Keratinocyte (primary cell): ENCODE measurements at regions not wholly inside any gene's neighbourhood (a gene's known extent, or its start where the extent isn't known, plus 50 kb on each side); places are given as distances from the start of the nearest gene placed in this dataset.

ENCODE experiments used
- DNase-seq: peaks from one replicate; pipeline ENCODE4 v3.0.0-alpha.2; 2011; ENCODE audit warnings: low read depth, missing footprints, low spot score
- FAIRE-seq: peaks from 2 replicates; lab custom pipeline; 2011; peaks lifted over from hg19 to GRCh38; lab: Jason Lieb, UNC
- H2AFZ ChIP-seq: 2 replicates; pipeline ENCODE4 v1.6.0; 2012; ENCODE audit warnings: low read length, control low read depth, inconsistent platforms; ENCODE audit not compliant: control insufficient read depth
- H3K27ac ChIP-seq: 2 replicates; pipeline ENCODE4 v1.5.1; 2011; ENCODE audit warnings: low read length; ENCODE audit not compliant: control insufficient read depth, insufficient read depth
- H3K27me3 ChIP-seq: 3 replicates; pipeline ENCODE4 v1.6.0; 2011; ENCODE audit warnings: low read length; ENCODE audit not compliant: control insufficient read depth, insufficient read depth; ENCODE audit errors: extremely low read depth
- H3K36me3 ChIP-seq, 2 experiments: 2 replicates in 1 of 2; 3 replicates in 1 of 2; pipeline ENCODE4 v1.5.1; 2011; ENCODE audit warnings: low read length in 2 of 2, mild to moderate bottlenecking in 1 of 2; ENCODE audit not compliant: control insufficient read depth in 2 of 2, insufficient read depth in 2 of 2; ENCODE audit errors: extremely low read depth in 1 of 2
- H3K4me1 ChIP-seq: 3 replicates; pipeline ENCODE4 v1.5.1; 2011; ENCODE audit warnings: low read length; ENCODE audit not compliant: control insufficient read depth, insufficient read depth; ENCODE audit errors: extremely low read depth
- H3K4me2 ChIP-seq: 3 replicates; pipeline ENCODE4 v1.6.0; 2011; ENCODE audit warnings: low read depth, low read length; ENCODE audit not compliant: control insufficient read depth, insufficient read depth; ENCODE audit errors: extremely low read depth
- H3K4me3 ChIP-seq, 3 experiments: fragments of 200-600 bp in 1 of 3; sonication (generic) in 1 of 3; 2 replicates in 2 of 3; 3 replicates in 1 of 3; pipeline ENCODE4 v1.5.1; 2011 to 2016; ENCODE audit warnings: low read length in 3 of 3, mild to moderate bottlenecking in 3 of 3, control low read depth in 2 of 3, inconsistent platforms in 1 of 3, low read depth in 1 of 3, mixed read lengths in 1 of 3, mixed run types in 1 of 3, moderate library complexity in 1 of 3; ENCODE audit not compliant: control insufficient read depth in 2 of 3, insufficient read depth in 2 of 3; ENCODE audit errors: extremely low read depth in 1 of 3
- H3K79me2 ChIP-seq: 2 replicates; pipeline ENCODE4 v1.6.0; 2012; ENCODE audit warnings: low read length; ENCODE audit not compliant: control insufficient read depth, insufficient read depth
- H3K9ac ChIP-seq: 3 replicates; pipeline ENCODE4 v1.6.0; 2011; ENCODE audit warnings: low read length; ENCODE audit not compliant: control insufficient read depth, insufficient read depth; ENCODE audit errors: extremely low read depth
- H3K9me1 ChIP-seq: 3 replicates; pipeline ENCODE4 v1.6.0; 2011; ENCODE audit warnings: low read length; ENCODE audit not compliant: control insufficient read depth, insufficient read depth; ENCODE audit errors: extremely low read depth
- H3K9me3 ChIP-seq: 2 replicates; pipeline ENCODE4 v1.5.1; 2012; ENCODE audit warnings: low read depth, low read length; ENCODE audit not compliant: control insufficient read depth
- H4K20me1 ChIP-seq: 3 replicates; pipeline ENCODE4 v1.6.0; 2011; ENCODE audit warnings: low read length; ENCODE audit not compliant: control insufficient read depth, insufficient read depth; ENCODE audit errors: extremely low read depth
- CTCF ChIP-seq, 3 experiments: IDR thresholded peaks in 1 of 3; conservative IDR thresholded peaks in 1 of 3; optimal IDR thresholded peaks in 1 of 3; 2 replicates in 2 of 3; 3 replicates in 1 of 3; pipeline versions ENCODE3 to v1.5.1; 2011; ENCODE audit warnings: low read length in 3 of 3, mild to moderate bottlenecking in 3 of 3, moderate library complexity in 2 of 3, control low read depth in 1 of 3, inconsistent platforms in 1 of 3; ENCODE audit not compliant: insufficient read depth in 2 of 3; ENCODE audit errors: extremely low read depth in 1 of 3
- EZH2 ChIP-seq: IDR thresholded peaks from one replicate; pipeline ENCODE4 v1.6.1; 2012; ENCODE audit warnings: inconsistent platforms, mild to moderate bottlenecking, low read length, moderate library complexity
- dilution Hi-C: fragments of 300-500 bp; cut with MboI; formaldehyde crosslinking; loops from one replicate; pipeline ENCODE4 v1.7.0; 2020; ENCODE audit warnings: low sequenced_read_pairs; ENCODE audit not compliant: extremely low pct_ligation_motif_present

- H3K4me3 ChIP-seq: no peak overlapping the region
- dilution Hi-C loops: no loop called here
- H2AFZ ChIP-seq: no peak overlapping the region
- DNase-seq (no peak), FAIRE-seq (no peak)
- H3K9me3 ChIP-seq: no peaks in the 10 kb centered on the region
- no peaks in the 10 kb centered on the region for H4K20me1 ChIP-seq
- H3K4me2 ChIP-seq: no peak overlapping the region
- no peaks in the 10 kb centered on the region for H3K9me1 ChIP-seq
- no peaks in the 10 kb centered on the region for H3K4me1 ChIP-seq
- no peak overlapping the region for H3K9ac ChIP-seq
- no peak for TF ChIP-seq EZH2
- TF ChIP-seq CTCF (optimal IDR thresholded peaks at IDR 0.05 in 1 of 3, IDR thresholded peaks at IDR 0.05 in 1 of 3, conservative IDR thresholded peaks at IDR 0.05 in 1 of 3; ENCODE audit: extremely low read depth in 1 of 3, insufficient read depth in 2 of 3, low read length in 3 of 3): no peak
- H3K36me3 ChIP-seq: no peaks in the 10 kb centered on the region
- no peaks in the 10 kb centered on the region for H3K79me2 ChIP-seq
- H3K27ac ChIP-seq: no peak overlapping the region
- no peaks in the 10 kb centered on the region for H3K27me3 ChIP-seq
These were observed 1548.1 kb upstream of the LRRTM3 start for GRCh38 chr10:65377687-65378086.

GRCh38 chr10:65394502-65395297 is 1531.1 kb upstream of the LRRTM3 start:
- DNase-seq (no peak), FAIRE-seq (no peak)
- H3K4me1 ChIP-seq: no peaks in the 10 kb centered on the region
- H2AFZ ChIP-seq: no peak overlapping the region
- H3K36me3 ChIP-seq: no peaks in the 10 kb centered on the region
- H3K27ac ChIP-seq: no peak overlapping the region
- H3K4me2 ChIP-seq: no peak overlapping the region
- no peak overlapping the region for H3K4me3 ChIP-seq
- H3K9ac ChIP-seq: no peak overlapping the region
- H3K9me3 ChIP-seq: no peaks in the 10 kb centered on the region
- no peaks in the 10 kb centered on the region for H3K27me3 ChIP-seq
- dilution Hi-C loops: no loop called here
- no peak for TF ChIP-seq CTCF (optimal IDR thresholded peaks at IDR 0.05 in 1 of 3, IDR thresholded peaks at IDR 0.05 in 1 of 3, conservative IDR thresholded peaks at IDR 0.05 in 1 of 3; ENCODE audit: extremely low read depth in 1 of 3, insufficient read depth in 2 of 3, low read length in 3 of 3)
- no peak for TF ChIP-seq EZH2
- H3K79me2 ChIP-seq: no peaks in the 10 kb centered on the region
- H4K20me1 ChIP-seq: no peaks in the 10 kb centered on the region
- H3K9me1 ChIP-seq: no peaks in the 10 kb centered on the region
